ENCODE measurements at regions not wholly inside any gene's neighbourhood (a gene's known extent, or its start where the extent isn't known, plus 50 kb on each side); places are given as distances from the start of the nearest gene placed in this dataset.
"Not testable (repeated sequence)": the region's sequence is repeated elsewhere in the genome, so short reads cannot be mapped to it uniquely, and the experiment has no call there.

GRCh38 chr11:49442669-49443068, 234.3 kb upstream of the FOLH1 start:
- no peak for DNase-seq (ENCODE audit: extremely low read depth, low read depth, low spot score)

DNA sequence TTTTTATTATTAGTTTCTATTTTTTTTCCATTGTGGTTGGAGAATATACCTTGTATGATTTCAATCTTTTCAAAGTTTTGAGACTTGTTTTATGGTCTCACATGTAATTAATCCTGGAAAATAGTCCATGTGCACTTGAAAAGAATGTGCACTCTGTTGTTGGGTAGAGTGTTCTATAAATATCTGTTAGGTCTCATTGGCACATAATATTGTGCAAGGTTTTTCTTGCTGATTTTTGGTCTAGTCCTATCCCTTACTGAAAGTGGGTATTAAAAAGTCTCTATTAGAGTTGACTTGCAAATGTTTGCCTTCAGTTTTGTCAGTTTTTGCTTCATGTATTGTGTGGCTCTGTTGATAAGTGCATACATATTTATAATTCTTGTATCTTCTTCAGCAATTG, 231.5 kb upstream of the FOLH1 start:
- not testable (repeated sequence) for DNase-seq (ENCODE audit: extremely low read depth, low read depth, low spot score)

GRCh38 chr11:49434308-49434707, 225.9 kb upstream of the FOLH1 start:
- not testable (repeated sequence) for DNase-seq (ENCODE audit: extremely low read depth, low read depth, low spot score)

DNA sequence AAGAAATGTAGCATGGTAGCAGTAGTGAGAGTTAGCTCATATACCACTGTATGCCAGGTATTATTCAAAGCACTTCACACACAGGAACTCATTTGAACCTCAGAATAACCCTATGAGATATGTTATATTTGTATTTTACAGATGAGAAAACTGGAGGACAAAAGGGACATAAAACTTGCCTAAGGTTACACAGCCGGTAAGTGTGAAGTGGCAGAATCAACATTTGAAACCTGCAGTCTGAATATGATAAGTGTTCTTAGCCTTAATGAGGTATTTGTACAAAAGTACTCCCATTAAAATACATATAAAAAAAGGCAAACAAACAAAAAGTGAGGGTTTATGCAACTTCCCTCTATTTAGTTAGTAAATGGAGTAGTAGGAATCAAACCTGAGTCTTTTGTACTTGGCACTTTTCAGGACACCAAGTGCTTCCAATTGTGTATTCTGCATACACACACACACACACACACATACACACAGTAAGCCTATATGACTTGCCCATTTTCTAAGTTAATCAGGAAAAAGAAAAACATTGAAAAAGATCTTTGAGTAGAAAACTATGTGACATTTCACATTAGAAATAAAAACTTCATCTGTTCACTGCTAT, 223.9 kb upstream of the FOLH1 start:
- DNase-seq (ENCODE audit: extremely low read depth, low read depth, low spot score), result no peak

DNA sequence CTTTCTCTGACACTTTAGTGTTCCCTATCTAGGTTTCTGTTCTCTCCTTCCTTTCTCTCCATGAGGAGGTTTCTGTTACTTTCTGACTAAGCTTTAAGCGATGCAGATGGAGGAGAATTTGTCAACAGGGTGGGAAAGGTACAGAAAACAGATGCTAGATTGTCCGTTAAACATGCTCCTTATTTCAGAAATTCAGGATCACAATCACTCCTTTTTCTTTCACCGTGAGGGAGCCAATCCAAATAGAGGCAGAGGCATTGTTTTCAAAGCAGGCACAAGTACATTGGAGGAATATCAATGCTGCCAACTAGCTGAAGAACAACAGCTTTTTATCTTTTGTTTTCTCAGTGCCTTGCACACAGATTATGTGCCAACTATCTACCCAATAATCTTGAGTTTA, 215.7 kb upstream of the FOLH1 start:
- no peak for DNase-seq (ENCODE audit: extremely low read depth, low read depth, low spot score)

GRCh38 chr11:49418877-49419276, 210.5 kb upstream of the FOLH1 start:
- DNase-seq (ENCODE audit: extremely low read depth, low read depth, low spot score), result not testable (repeated sequence)

- no peak for DNase-seq (ENCODE audit: extremely low read depth, low read depth, low spot score)
Observed at GRCh38 chr11:49405743-49406142, 197.3 kb upstream of the FOLH1 start.

GRCh38 chr11:49395789-49396188, 187.4 kb upstream of the FOLH1 start:
- DNase-seq (ENCODE audit: extremely low read depth, low read depth, low spot score), result not testable (repeated sequence)

DNA sequence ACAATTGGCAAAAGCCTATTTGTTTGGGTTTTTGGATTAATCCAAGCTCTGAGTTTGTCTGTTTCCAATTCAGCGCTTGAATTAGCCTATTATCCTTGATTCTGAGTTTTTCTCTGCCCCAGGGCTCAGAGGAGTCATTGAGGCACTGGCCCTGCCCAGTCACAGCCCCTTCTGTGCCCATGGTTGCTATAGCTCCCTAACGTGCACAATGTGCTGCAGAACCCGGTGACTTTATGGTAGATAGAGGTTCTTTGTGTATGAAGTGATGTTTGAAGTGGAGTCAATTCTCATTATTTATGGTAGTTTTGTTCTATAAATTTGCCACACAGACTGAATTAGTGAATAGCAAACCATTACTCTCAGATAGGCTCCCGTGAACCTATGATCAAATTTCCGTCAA, 182.0 kb upstream of the FOLH1 start:
- not testable (repeated sequence) for DNase-seq (ENCODE audit: extremely low read depth, low read depth, low spot score)

- not testable (repeated sequence) for DNase-seq (ENCODE audit: extremely low read depth, low read depth, low spot score)
Observed at GRCh38 chr11:49389149-49389548, 180.7 kb upstream of the FOLH1 start.

- DNase-seq (ENCODE audit: extremely low read depth, low read depth, low spot score), result not testable (repeated sequence)
Observed at GRCh38 chr11:49384371-49384770, 176.0 kb upstream of the FOLH1 start.

DNA sequence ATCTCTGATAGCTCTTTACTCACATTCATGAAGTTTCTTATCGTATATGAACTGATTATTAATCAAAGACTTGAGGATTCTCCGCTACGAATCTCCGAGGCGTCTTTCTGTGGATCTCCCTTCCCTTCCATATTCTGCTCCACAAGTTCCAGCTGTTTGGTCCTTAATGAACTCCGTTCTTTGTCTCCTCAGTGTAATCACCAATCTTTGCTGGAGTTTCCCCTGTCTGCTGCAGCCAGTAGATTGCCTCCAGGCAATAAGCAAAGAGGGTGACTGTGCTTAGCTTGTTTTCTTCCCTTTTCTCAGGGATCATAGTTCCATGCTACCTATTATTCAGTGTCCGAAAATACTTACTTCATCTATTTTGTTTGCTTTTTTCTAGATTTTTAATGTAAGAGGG, 169.6 kb upstream of the FOLH1 start:
- DNase-seq (ENCODE audit: extremely low read depth, low read depth, low spot score), result no peak

DNA sequence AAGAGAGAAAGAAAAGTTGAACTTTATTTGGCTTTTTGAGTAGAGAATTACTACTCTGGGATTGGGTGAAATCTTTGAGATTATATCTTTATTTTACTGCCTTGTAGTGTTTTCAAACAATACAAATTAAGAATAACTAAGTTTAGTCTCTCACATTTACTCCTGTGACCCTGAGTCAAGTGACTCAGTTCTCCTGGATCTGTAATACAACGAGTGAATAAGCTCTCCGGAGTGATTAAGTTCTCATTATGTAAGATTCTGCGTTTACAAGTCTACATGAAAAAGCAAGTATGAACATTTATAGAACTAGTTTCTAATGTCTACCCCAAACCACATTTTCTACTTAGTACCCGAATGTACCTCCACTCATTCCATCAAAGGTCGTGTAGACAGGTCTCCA, 165.5 kb upstream of the FOLH1 start:
- not testable (repeated sequence) for DNase-seq (ENCODE audit: extremely low read depth, low read depth, low spot score)

- DNase-seq (ENCODE audit: extremely low read depth, low read depth, low spot score), result not testable (repeated sequence)
Observed at GRCh38 chr11:49373385-49373784, 165.0 kb upstream of the FOLH1 start.

DNA sequence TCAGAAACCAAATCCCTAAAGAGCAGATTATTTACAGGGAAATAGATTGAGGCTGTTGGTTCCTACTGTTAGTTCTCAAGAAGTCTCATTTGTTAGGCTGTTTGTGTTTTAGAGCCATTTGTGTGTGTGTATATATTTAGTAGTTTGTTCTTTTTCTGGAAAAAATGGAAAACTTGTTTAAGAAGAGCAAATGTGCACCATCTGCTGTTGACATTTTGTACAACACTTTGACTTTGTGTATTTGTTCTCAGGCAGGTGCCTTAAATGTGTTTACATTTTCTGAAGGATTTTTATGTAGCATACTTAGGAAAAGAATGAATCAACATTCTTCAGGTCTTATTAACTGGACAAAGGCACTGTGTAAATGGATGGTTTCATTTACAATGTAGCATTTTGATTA, 163.7 kb upstream of the FOLH1 start:
- DNase-seq (ENCODE audit: extremely low read depth, low read depth, low spot score), result not testable (repeated sequence)

GRCh38 chr11:49368556-49368955, 160.2 kb upstream of the FOLH1 start:
- not testable (repeated sequence) for DNase-seq (ENCODE audit: extremely low read depth, low read depth, low spot score)

DNA sequence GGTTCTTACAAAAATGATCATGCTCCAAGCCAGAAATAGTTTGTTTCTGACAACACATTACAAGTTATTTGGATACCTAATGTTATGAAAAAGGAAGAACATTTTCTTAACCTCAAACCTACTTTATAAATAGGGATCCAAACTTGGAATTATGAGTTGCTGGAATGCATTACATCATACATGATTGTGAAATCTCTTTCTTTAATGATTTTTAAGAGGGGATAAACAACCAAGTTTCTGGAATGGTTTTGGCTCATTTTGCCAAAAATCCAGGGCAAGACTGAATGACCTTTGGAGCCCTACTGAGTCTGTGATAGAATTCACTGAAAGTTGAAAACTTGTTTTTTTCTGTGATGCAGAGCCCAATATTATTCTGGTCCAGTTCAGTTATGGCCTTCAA, 157.0 kb upstream of the FOLH1 start:
- DNase-seq (ENCODE audit: extremely low read depth, low read depth, low spot score), result not testable (repeated sequence)

- not testable (repeated sequence) for DNase-seq (ENCODE audit: extremely low read depth, low read depth, low spot score)
Observed at GRCh38 chr11:49362994-49363393, 154.6 kb upstream of the FOLH1 start.

- not testable (repeated sequence) for DNase-seq (ENCODE audit: extremely low read depth, low read depth, low spot score)
Observed at GRCh38 chr11:49354536-49354935, 146.1 kb upstream of the FOLH1 start.

DNA sequence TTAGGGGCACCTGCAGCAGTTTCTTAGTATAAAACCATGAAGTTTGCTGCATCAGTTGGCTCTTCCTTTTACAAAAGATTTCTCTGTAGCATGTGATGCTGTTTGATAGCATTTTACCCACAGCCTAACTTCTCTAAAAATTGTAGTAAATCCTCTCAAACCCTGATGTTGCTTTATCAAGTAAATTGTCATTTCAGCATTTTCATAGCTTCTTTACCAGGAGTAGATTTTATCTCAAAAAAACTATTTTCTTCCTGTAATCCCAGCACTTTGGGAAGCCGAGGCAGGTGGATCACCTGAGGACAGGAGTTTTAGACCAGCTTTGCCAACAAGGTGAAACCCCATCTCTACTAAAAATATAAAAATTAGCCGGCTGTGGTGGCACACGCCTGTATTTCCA, 144.5 kb upstream of the FOLH1 start:
- not testable (repeated sequence) for DNase-seq (ENCODE audit: extremely low read depth, low read depth, low spot score)

DNA sequence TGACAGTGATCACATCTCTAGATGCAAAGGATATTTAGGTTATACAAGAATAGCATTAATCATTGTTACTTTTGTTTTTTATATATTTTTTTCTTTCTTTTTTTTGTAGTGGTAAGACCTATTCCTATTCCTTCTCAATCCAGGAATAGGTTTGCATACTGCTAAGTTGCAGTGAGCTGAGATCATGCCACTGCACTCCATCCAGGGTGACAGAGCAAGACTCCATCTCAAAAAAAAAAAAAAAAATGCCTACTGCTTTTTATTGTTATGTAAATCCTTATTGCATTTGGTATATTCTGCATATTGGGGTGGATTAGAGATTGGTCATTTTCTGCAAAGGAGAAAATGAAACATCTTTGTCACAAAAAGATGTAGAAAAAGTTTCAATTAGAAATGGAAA, 138.2 kb upstream of the FOLH1 start:
- DNase-seq (ENCODE audit: extremely low read depth, low read depth, low spot score), result not testable (repeated sequence)

GRCh38 chr11:49328485-49329186, 120.2 kb upstream of the FOLH1 start:
- not testable (repeated sequence) for DNase-seq (ENCODE audit: extremely low read depth, low read depth, low spot score)
